Esophagus muscularis mucosa (tissue), 3 donors: ENCODE measurements at regions not wholly inside any gene's neighbourhood (a gene's known extent, or its start where the extent isn't known, plus 50 kb on each side); places are given as distances from the start of the nearest gene placed in this dataset.

Experiments
- CTCF ChIP-seq, 3 experiments: fragments of 200-600 bp in 2 of 3; fragments of 450-650 bp in 1 of 3; sonication (generic) in 2 of 3; IDR thresholded peaks; one replicate each; pipeline ENCODE4 v1.5.1; 2017 to 2019; ENCODE audit warnings: antibody characterized with exemption in 3 of 3, mild to moderate bottlenecking in 2 of 3, moderate library complexity in 1 of 3
- POLR2A ChIP-seq: fragments of 450-650 bp; IDR thresholded peaks from one replicate; pipeline ENCODE4 v1.6.1; 2017; ENCODE audit warnings: antibody characterized with exemption, moderate library complexity, mild to moderate bottlenecking, low read depth
- POLR2AphosphoS5 ChIP-seq, 2 donors: sonication (generic); formaldehyde crosslinking; IDR thresholded peaks; one replicate each; pipeline ENCODE4 v1.6.1; 2017; ENCODE audit warnings: antibody characterized with exemption in 2 of 2

- TF ChIP-seq POLR2A (no peak), CTCF (IDR thresholded peaks at IDR 0.05) (no peak), POLR2AphosphoS5 (IDR thresholded peaks at IDR 0.05) (no peak)
Observed at GRCh38 chr6:167467793-167468431, 143.0 kb downstream of the TTLL2 start.
